WTC11 (cell line): ENCODE measurements at regions not wholly inside any gene's neighbourhood (a gene's known extent, or its start where the extent isn't known, plus 50 kb on each side); places are given as distances from the start of the nearest gene placed in this dataset.

Experiments
- ATAC-seq: fragments of 200-7000 bp; cut with Tn5 transposase; 2 replicates; pipeline ENCODE4 v1.10.0; 2021; ENCODE audit warnings: mild to moderate bottlenecking, moderate library complexity
- CTCF ChIA-PET: fragments of 300-600 bp; sonication (Branson Sonifier 250); formaldehyde crosslinking; loops from one replicate; lab custom pipeline; 2021; ENCODE audit warnings: antibody characterized with exemption; lab: Charles Lee
- POLR2A ChIA-PET: fragments of 350-600 bp; sonication (Branson Sonifier 250); formaldehyde crosslinking; loops from one replicate; lab custom pipeline; 2021; ENCODE audit warnings: antibody characterized with exemption; lab: Charles Lee
- DNase-seq: peaks from one replicate; pipeline ENCODE4 v3.0.0; 2021; ENCODE audit warnings: low spot score
- H3K27ac Mint-ChIP-seq: 2 replicates; pipeline ENCODE4 v1.8.0; 2021; ENCODE audit warnings: mixed read lengths
- H3K27me3 Mint-ChIP-seq: 2 replicates; pipeline ENCODE4 v1.8.0; 2021; ENCODE audit warnings: low read depth, mild to moderate bottlenecking, moderate library complexity, mixed read lengths
- H3K36me3 Mint-ChIP-seq: 2 replicates; pipeline ENCODE4 v1.8.0; 2021; ENCODE audit warnings: mixed read lengths
- H3K4me1 Mint-ChIP-seq: 2 replicates; pipeline ENCODE4 v1.8.0; 2022; ENCODE audit warnings: mixed read lengths
- H3K4me3 Mint-ChIP-seq: 2 replicates; pipeline ENCODE4 v1.8.0; 2021; ENCODE audit warnings: mild to moderate bottlenecking, moderate library complexity, mixed read lengths
- H3K9me3 Mint-ChIP-seq: 2 replicates; pipeline ENCODE4 v1.8.0; 2021; ENCODE audit warnings: mixed read lengths
- JUN ChIP-seq: sonication (generic); formaldehyde crosslinking; IDR thresholded peaks from 2 replicates; pipeline ENCODE4 v1.8.0; 2023; ENCODE audit warnings: mild to moderate bottlenecking, missing genetic modification reagents
- MXD4 ChIP-seq: fragments of 250-450 bp; sonication (Bioruptor Pico); IDR thresholded peaks from 2 replicates; pipeline ENCODE4 v1.8.0; 2021; ENCODE audit warnings: mild to moderate bottlenecking, moderate library complexity, borderline replicate concordance
- NR1H2 ChIP-seq: sonication (generic); formaldehyde crosslinking; IDR thresholded peaks from 2 replicates; pipeline ENCODE4 v1.9.0; 2021; ENCODE audit warnings: mild to moderate bottlenecking, moderate library complexity, missing genetic modification reagents
- NR2C2 ChIP-seq: sonication (generic); formaldehyde crosslinking; IDR thresholded peaks from 2 replicates; pipeline ENCODE4 v1.8.0; 2022; ENCODE audit warnings: mild to moderate bottlenecking, missing genetic modification reagents
- RORB ChIP-seq: fragments of 250-450 bp; sonication (Bioruptor Pico); IDR thresholded peaks from 2 replicates; pipeline ENCODE4 v1.9.0; 2021; ENCODE audit warnings: mild to moderate bottlenecking
- TCF7 ChIP-seq: sonication (generic); formaldehyde crosslinking; IDR thresholded peaks from 2 replicates; pipeline ENCODE4 v1.8.0; 2022; ENCODE audit warnings: mild to moderate bottlenecking, low read depth, missing genetic modification reagents, moderate library complexity
- TEAD1 ChIP-seq: sonication (generic); formaldehyde crosslinking; IDR thresholded peaks from 2 replicates; pipeline ENCODE4 v1.8.0; 2022; ENCODE audit warnings: mild to moderate bottlenecking, missing genetic modification reagents
- ZNF263 ChIP-seq: sonication (generic); formaldehyde crosslinking; IDR thresholded peaks from 2 replicates; pipeline ENCODE4 v1.8.1; 2022; ENCODE audit warnings: low read depth, mild to moderate bottlenecking, moderate library complexity, missing genetic modification reagents
- TF ChIP-seq, protein P1 (sequence below): sonication (generic); formaldehyde crosslinking; IDR thresholded peaks from 2 replicates; pipeline ENCODE4 v1.8.0; 2022; ENCODE audit warnings: mild to moderate bottlenecking, missing genetic modification reagents
- TF ChIP-seq, protein P2 (sequence below): sonication (generic); formaldehyde crosslinking; IDR thresholded peaks from 2 replicates; pipeline ENCODE4 v1.8.1; 2023; ENCODE audit warnings: mild to moderate bottlenecking, missing genetic modification reagents, borderline replicate concordance
- TF ChIP-seq, protein P3 (sequence below): fragments of 250-450 bp; sonication (Bioruptor Pico); IDR thresholded peaks from 2 replicates; pipeline ENCODE4 v1.9.0; 2021; ENCODE audit warnings: mild to moderate bottlenecking, borderline replicate concordance
- TF ChIP-seq, protein P4 (sequence below): sonication (generic); formaldehyde crosslinking; IDR thresholded peaks from 2 replicates; pipeline ENCODE4 v1.8.1; 2023; ENCODE audit warnings: mild to moderate bottlenecking, missing genetic modification reagents
- TF ChIP-seq, protein P5 (sequence below): sonication (generic); formaldehyde crosslinking; IDR thresholded peaks from 2 replicates; pipeline ENCODE4 v1.8.0; 2022; ENCODE audit warnings: missing genetic modification reagents
- TF ChIP-seq, protein P6 (sequence below): sonication (generic); formaldehyde crosslinking; IDR thresholded peaks from 2 replicates; pipeline ENCODE4 v1.8.0; 2022; ENCODE audit warnings: mild to moderate bottlenecking, missing genetic modification reagents
- TF ChIP-seq, protein P7 (sequence below): fragments of 250-450 bp; sonication (Bioruptor Pico); IDR thresholded peaks from 2 replicates; pipeline ENCODE4 v1.9.0; 2021; ENCODE audit warnings: mild to moderate bottlenecking

DNA sequence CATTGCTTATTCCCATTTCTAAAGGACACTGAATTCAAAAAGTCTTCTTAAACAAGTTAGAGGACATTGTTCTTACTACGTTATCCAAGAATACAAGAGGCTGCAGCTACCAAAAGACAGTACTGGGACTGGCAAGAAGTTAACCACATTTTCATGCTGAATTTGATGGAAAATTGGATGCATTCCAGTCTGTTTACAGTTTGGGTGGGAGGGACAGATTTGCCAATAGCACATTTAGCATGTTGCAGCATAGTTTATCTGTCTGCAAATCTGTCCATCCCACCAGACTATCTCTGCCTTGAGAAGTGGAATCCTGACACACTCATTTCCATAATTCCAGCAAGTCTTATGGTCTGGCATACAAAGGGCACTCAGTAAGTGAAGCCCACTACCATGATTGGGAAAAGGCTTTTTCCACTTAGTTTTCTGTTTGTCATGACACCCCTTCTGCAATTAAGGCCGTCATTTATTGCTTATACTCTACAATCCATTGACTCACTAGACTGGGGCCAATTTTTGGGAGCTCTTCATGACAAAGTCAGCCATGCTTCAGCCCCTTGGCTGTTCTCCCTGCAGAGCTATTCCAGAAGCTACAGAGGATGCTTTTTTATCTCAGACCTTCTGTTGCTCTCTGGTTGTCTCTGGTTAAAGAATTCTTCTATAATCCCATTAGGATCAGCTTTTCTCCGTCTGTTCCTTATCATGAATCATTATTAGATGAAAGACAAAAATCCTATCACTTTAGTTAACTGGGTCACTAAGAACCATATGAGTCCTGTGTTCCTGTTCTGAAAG lies 355.8 kb upstream of the PTBP2 start (continued):
- TF ChIP-seq, protein P1, sequence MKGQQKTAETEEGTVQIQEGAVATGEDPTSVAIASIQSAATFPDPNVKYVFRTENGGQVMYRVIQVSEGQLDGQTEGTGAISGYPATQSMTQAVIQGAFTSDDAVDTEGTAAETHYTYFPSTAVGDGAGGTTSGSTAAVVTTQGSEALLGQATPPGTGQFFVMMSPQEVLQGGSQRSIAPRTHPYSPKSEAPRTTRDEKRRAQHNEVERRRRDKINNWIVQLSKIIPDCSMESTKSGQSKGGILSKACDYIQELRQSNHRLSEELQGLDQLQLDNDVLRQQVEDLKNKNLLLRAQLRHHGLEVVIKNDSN (CRISPR knock-in tag): no peak
- TF ChIP-seq JUN (CRISPR knock-in tag) (no peak), NR2C2 (CRISPR knock-in tag) (no peak), ZNF263 (CRISPR knock-in tag) (no peak), MXD4 (CRISPR knock-in tag) (no peak), NR1H2 (CRISPR knock-in tag) (no peak)

DNA sequence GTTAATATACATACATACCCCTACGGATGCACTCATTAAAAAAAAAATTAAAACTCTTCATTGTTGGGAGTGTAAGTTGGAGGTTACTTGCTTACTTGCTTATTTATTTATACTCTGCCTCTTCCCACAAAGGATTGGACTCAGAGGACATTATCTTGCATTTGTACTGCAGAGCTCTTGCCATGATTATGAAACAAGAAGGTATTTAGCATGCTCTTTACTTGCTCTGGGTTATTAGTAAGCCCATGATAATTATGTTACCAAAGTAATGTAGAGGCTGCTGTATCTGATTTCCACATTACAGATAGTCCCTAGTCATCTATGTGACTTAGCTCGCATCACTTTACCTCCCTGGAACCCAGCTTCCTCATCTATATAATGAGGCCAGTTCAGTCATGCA lies 355.1 kb upstream of the PTBP2 start:
- CTCF ChIA-PET: no interaction called here
- H3K9me3 Mint-ChIP-seq: no peaks in the 10 kb centered on the region
- H3K27me3 Mint-ChIP-seq: no peaks in the 10 kb centered on the region
- ATAC-seq (no peak), DNase-seq (no peak)
- H3K27ac Mint-ChIP-seq: no peak overlapping the region
- peaks cover 3% of the 10 kb centered on the region for H3K4me1 Mint-ChIP-seq
- POLR2A ChIA-PET: no interaction called here
- H3K4me3 Mint-ChIP-seq: no peak overlapping the region
- H3K36me3 Mint-ChIP-seq: no peaks in the 10 kb centered on the region
- TF ChIP-seq TCF7 (CRISPR knock-in tag): no peak
- TF ChIP-seq, protein P2, sequence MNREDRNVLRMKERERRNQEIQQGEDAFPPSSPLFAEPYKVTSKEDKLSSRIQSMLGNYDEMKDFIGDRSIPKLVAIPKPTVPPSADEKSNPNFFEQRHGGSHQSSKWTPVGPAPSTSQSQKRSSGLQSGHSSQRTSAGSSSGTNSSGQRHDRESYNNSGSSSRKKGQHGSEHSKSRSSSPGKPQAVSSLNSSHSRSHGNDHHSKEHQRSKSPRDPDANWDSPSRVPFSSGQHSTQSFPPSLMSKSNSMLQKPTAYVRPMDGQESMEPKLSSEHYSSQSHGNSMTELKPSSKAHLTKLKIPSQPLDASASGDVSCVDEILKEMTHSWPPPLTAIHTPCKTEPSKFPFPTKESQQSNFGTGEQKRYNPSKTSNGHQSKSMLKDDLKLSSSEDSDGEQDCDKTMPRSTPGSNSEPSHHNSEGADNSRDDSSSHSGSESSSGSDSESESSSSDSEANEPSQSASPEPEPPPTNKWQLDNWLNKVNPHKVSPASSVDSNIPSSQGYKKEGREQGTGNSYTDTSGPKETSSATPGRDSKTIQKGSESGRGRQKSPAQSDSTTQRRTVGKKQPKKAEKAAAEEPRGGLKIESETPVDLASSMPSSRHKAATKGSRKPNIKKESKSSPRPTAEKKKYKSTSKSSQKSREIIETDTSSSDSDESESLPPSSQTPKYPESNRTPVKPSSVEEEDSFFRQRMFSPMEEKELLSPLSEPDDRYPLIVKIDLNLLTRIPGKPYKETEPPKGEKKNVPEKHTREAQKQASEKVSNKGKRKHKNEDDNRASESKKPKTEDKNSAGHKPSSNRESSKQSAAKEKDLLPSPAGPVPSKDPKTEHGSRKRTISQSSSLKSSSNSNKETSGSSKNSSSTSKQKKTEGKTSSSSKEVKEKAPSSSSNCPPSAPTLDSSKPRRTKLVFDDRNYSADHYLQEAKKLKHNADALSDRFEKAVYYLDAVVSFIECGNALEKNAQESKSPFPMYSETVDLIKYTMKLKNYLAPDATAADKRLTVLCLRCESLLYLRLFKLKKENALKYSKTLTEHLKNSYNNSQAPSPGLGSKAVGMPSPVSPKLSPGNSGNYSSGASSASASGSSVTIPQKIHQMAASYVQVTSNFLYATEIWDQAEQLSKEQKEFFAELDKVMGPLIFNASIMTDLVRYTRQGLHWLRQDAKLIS (CRISPR knock-in tag): no peak
- TF ChIP-seq, protein P3, sequence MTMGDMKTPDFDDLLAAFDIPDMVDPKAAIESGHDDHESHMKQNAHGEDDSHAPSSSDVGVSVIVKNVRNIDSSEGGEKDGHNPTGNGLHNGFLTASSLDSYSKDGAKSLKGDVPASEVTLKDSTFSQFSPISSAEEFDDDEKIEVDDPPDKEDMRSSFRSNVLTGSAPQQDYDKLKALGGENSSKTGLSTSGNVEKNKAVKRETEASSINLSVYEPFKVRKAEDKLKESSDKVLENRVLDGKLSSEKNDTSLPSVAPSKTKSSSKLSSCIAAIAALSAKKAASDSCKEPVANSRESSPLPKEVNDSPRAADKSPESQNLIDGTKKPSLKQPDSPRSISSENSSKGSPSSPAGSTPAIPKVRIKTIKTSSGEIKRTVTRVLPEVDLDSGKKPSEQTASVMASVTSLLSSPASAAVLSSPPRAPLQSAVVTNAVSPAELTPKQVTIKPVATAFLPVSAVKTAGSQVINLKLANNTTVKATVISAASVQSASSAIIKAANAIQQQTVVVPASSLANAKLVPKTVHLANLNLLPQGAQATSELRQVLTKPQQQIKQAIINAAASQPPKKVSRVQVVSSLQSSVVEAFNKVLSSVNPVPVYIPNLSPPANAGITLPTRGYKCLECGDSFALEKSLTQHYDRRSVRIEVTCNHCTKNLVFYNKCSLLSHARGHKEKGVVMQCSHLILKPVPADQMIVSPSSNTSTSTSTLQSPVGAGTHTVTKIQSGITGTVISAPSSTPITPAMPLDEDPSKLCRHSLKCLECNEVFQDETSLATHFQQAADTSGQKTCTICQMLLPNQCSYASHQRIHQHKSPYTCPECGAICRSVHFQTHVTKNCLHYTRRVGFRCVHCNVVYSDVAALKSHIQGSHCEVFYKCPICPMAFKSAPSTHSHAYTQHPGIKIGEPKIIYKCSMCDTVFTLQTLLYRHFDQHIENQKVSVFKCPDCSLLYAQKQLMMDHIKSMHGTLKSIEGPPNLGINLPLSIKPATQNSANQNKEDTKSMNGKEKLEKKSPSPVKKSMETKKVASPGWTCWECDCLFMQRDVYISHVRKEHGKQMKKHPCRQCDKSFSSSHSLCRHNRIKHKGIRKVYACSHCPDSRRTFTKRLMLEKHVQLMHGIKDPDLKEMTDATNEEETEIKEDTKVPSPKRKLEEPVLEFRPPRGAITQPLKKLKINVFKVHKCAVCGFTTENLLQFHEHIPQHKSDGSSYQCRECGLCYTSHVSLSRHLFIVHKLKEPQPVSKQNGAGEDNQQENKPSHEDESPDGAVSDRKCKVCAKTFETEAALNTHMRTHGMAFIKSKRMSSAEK (CRISPR knock-in tag): no peak
- TF ChIP-seq, protein P4, sequence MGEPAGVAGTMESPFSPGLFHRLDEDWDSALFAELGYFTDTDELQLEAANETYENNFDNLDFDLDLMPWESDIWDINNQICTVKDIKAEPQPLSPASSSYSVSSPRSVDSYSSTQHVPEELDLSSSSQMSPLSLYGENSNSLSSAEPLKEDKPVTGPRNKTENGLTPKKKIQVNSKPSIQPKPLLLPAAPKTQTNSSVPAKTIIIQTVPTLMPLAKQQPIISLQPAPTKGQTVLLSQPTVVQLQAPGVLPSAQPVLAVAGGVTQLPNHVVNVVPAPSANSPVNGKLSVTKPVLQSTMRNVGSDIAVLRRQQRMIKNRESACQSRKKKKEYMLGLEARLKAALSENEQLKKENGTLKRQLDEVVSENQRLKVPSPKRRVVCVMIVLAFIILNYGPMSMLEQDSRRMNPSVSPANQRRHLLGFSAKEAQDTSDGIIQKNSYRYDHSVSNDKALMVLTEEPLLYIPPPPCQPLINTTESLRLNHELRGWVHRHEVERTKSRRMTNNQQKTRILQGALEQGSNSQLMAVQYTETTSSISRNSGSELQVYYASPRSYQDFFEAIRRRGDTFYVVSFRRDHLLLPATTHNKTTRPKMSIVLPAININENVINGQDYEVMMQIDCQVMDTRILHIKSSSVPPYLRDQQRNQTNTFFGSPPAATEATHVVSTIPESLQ (CRISPR knock-in tag): no peak
- no peak for TF ChIP-seq TEAD1 (CRISPR knock-in tag)
- no peak for TF ChIP-seq NR1H2 (CRISPR knock-in tag)
- TF ChIP-seq, protein P5, sequence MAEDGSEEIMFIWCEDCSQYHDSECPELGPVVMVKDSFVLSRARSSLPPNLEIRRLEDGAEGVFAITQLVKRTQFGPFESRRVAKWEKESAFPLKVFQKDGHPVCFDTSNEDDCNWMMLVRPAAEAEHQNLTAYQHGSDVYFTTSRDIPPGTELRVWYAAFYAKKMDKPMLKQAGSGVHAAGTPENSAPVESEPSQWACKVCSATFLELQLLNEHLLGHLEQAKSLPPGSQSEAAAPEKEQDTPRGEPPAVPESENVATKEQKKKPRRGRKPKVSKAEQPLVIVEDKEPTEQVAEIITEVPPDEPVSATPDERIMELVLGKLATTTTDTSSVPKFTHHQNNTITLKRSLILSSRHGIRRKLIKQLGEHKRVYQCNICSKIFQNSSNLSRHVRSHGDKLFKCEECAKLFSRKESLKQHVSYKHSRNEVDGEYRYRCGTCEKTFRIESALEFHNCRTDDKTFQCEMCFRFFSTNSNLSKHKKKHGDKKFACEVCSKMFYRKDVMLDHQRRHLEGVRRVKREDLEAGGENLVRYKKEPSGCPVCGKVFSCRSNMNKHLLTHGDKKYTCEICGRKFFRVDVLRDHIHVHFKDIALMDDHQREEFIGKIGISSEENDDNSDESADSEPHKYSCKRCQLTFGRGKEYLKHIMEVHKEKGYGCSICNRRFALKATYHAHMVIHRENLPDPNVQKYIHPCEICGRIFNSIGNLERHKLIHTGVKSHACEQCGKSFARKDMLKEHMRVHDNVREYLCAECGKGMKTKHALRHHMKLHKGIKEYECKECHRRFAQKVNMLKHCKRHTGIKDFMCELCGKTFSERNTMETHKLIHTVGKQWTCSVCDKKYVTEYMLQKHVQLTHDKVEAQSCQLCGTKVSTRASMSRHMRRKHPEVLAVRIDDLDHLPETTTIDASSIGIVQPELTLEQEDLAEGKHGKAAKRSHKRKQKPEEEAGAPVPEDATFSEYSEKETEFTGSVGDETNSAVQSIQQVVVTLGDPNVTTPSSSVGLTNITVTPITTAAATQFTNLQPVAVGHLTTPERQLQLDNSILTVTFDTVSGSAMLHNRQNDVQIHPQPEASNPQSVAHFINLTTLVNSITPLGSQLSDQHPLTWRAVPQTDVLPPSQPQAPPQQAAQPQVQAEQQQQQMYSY (CRISPR knock-in tag): no peak
- TF ChIP-seq, protein P6, sequence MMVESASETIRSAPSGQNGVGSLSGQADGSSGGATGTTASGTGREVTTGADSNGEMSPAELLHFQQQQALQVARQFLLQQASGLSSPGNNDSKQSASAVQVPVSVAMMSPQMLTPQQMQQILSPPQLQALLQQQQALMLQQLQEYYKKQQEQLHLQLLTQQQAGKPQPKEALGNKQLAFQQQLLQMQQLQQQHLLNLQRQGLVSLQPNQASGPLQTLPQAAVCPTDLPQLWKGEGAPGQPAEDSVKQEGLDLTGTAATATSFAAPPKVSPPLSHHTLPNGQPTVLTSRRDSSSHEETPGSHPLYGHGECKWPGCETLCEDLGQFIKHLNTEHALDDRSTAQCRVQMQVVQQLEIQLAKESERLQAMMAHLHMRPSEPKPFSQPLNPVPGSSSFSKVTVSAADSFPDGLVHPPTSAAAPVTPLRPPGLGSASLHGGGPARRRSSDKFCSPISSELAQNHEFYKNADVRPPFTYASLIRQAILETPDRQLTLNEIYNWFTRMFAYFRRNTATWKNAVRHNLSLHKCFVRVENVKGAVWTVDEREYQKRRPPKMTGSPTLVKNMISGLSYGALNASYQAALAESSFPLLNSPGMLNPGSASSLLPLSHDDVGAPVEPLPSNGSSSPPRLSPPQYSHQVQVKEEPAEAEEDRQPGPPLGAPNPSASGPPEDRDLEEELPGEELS (CRISPR knock-in tag): no peak
- TF ChIP-seq, protein P7, sequence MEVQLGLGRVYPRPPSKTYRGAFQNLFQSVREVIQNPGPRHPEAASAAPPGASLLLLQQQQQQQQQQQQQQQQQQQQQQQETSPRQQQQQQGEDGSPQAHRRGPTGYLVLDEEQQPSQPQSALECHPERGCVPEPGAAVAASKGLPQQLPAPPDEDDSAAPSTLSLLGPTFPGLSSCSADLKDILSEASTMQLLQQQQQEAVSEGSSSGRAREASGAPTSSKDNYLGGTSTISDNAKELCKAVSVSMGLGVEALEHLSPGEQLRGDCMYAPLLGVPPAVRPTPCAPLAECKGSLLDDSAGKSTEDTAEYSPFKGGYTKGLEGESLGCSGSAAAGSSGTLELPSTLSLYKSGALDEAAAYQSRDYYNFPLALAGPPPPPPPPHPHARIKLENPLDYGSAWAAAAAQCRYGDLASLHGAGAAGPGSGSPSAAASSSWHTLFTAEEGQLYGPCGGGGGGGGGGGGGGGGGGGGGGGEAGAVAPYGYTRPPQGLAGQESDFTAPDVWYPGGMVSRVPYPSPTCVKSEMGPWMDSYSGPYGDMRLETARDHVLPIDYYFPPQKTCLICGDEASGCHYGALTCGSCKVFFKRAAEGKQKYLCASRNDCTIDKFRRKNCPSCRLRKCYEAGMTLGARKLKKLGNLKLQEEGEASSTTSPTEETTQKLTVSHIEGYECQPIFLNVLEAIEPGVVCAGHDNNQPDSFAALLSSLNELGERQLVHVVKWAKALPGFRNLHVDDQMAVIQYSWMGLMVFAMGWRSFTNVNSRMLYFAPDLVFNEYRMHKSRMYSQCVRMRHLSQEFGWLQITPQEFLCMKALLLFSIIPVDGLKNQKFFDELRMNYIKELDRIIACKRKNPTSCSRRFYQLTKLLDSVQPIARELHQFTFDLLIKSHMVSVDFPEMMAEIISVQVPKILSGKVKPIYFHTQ (CRISPR knock-in tag): no peak
- no peak for TF ChIP-seq RORB (CRISPR knock-in tag)
